Inflammatory macrophage (primary cell): ENCODE measurements at regions not wholly inside any gene's neighbourhood (a gene's known extent, or its start where the extent isn't known, plus 50 kb on each side); places are given as distances from the start of the nearest gene placed in this dataset.
"Not testable (repeated sequence)": the region's sequence is repeated elsewhere in the genome, so short reads cannot be mapped to it uniquely, and the experiment has no call there.

Experiments used
- DNase-seq, 2 donors: peaks; one replicate each; pipeline ENCODE4 v3.0.0-alpha.2; 2020 to 2022

- no peak for DNase-seq
Observed at GRCh38 chr4:91653067-91653466, 650.7 kb upstream of the GRID2 start.

- DNase-seq = no peak
Observed at GRCh38 chr4:91681091-91681490, 622.7 kb upstream of the GRID2 start.

GRCh38 chr4:91681544-91681943 is 622.2 kb upstream of the GRID2 start:
- no peak for DNase-seq

- no peak for DNase-seq
Observed at GRCh38 chr4:91684955-91685354, 618.8 kb upstream of the GRID2 start.

- DNase-seq = no peak
Observed at GRCh38 chr4:91688413-91688812, 615.4 kb upstream of the GRID2 start.

- DNase-seq = not testable (repeated sequence)
Observed at GRCh38 chr4:91699691-91700090, 604.1 kb upstream of the GRID2 start.

GRCh38 chr4:91729851-91730250 is 573.9 kb upstream of the GRID2 start:
- DNase-seq = no peak

GRCh38 chr4:91734682-91735081 is 569.1 kb upstream of the GRID2 start:
- no peak for DNase-seq

GRCh38 chr4:91738831-91739230 is 564.9 kb upstream of the GRID2 start:
- not testable (repeated sequence) for DNase-seq

GRCh38 chr4:91746551-91746950 is 557.2 kb upstream of the GRID2 start:
- no peak for DNase-seq

- DNase-seq = no peak
Observed at GRCh38 chr4:91751961-91752360, 551.8 kb upstream of the GRID2 start.

GRCh38 chr4:91754716-91755115 is 549.0 kb upstream of the GRID2 start:
- no peak for DNase-seq

GRCh38 chr4:91758487-91758886 is 545.3 kb upstream of the GRID2 start:
- DNase-seq = no peak

- DNase-seq = no peak
Observed at GRCh38 chr4:91764085-91764484, 539.7 kb upstream of the GRID2 start.

GRCh38 chr4:91769912-91770311 is 533.9 kb upstream of the GRID2 start:
- no peak for DNase-seq

GRCh38 chr4:91791631-91792030 is 512.1 kb upstream of the GRID2 start:
- DNase-seq = not testable (repeated sequence)

- no peak for DNase-seq
Observed at GRCh38 chr4:91795947-91796346, 507.8 kb upstream of the GRID2 start.

- DNase-seq = no peak
Observed at GRCh38 chr4:91812319-91812718, 491.4 kb upstream of the GRID2 start.

- no peak for DNase-seq
Observed at GRCh38 chr4:91824773-91825172, 479.0 kb upstream of the GRID2 start.

GRCh38 chr4:91826186-91826585 is 477.6 kb upstream of the GRID2 start:
- no peak for DNase-seq

- DNase-seq = no peak
Observed at GRCh38 chr4:91827914-91828313, 475.9 kb upstream of the GRID2 start.

- DNase-seq = no peak
Observed at GRCh38 chr4:91829531-91829930, 474.2 kb upstream of the GRID2 start.

- no peak for DNase-seq
Observed at GRCh38 chr4:91830681-91831395, 472.9 kb upstream of the GRID2 start.

GRCh38 chr4:91837608-91838029 is 466.1 kb upstream of the GRID2 start:
- no peak for DNase-seq
